Ascending aorta (tissue), 2 donors: ENCODE measurements at regions not wholly inside any gene's neighbourhood (a gene's known extent, or its start where the extent isn't known, plus 50 kb on each side); places are given as distances from the start of the nearest gene placed in this dataset.
A peak's percentile ranks its signal among the peaks of the same experiment; 100 is the strongest.

ENCODE experiments used
- DNase-seq, 2 donors: peaks; one replicate each; pipeline ENCODE4 v3.0.0-alpha.2; 2019; ENCODE audit warnings: low spot score in 2 of 2
- H3K27ac ChIP-seq, 2 donors: fragments of 200-600 bp; sonication (generic); one replicate each; pipeline ENCODE4 v1.5.1; 2016 to 2017; ENCODE audit warnings: mild to moderate bottlenecking in 1 of 2
- H3K27me3 ChIP-seq: fragments of 200-600 bp; sonication (generic); one replicate; pipeline ENCODE4 v1.5.1; 2017
- H3K36me3 ChIP-seq, 2 donors: fragments of 200-600 bp; sonication (generic); one replicate each; pipeline ENCODE4 v1.5.1; 2016
- H3K4me1 ChIP-seq, 2 donors: fragments of 200-600 bp; sonication (generic); one replicate each; pipeline ENCODE4 v1.5.1; 2016 to 2017; ENCODE audit warnings: mild to moderate bottlenecking in 1 of 2
- H3K4me3 ChIP-seq, 2 donors: fragments of 200-600 bp; sonication (generic); one replicate each; pipeline ENCODE4 v1.5.1; 2016 to 2017; ENCODE audit warnings: mild to moderate bottlenecking in 1 of 2
- H3K9me3 ChIP-seq, 2 donors: fragments of 200-600 bp; sonication (generic); one replicate each; pipeline ENCODE4 v1.5.1; 2016
- intact Hi-C: fragments of 100-400 bp; cut with DNase I; formaldehyde crosslinking; loops from one replicate; pipeline ENCODE4 v1.15.1; 2023
- TF ChIP-seq, protein P1 (sequence below), 3 experiments: fragments of 200-600 bp in 2 of 3; fragments of 450-650 bp in 1 of 3; sonication (generic) in 2 of 3; IDR thresholded peaks; one replicate each; pipeline ENCODE4 v1.5.1; 2016 to 2019; ENCODE audit warnings: antibody characterized with exemption in 3 of 3, mild to moderate bottlenecking in 1 of 3, moderate library complexity in 1 of 3

- Histone ChIP-seq H3K9me3 (no peaks in the 10 kb centered on the region), H3K27ac (no peak overlapping the region), H3K27me3 (no peaks in the 10 kb centered on the region), H3K4me1 (no peaks in the 10 kb centered on the region), H3K4me3 (no peak overlapping the region), H3K36me3 (no peaks in the 10 kb centered on the region)
- intact Hi-C loops: no loop called here
- DNase-seq: peak in 1 of 2 donors; percentile 52
- TF ChIP-seq, protein P1, sequence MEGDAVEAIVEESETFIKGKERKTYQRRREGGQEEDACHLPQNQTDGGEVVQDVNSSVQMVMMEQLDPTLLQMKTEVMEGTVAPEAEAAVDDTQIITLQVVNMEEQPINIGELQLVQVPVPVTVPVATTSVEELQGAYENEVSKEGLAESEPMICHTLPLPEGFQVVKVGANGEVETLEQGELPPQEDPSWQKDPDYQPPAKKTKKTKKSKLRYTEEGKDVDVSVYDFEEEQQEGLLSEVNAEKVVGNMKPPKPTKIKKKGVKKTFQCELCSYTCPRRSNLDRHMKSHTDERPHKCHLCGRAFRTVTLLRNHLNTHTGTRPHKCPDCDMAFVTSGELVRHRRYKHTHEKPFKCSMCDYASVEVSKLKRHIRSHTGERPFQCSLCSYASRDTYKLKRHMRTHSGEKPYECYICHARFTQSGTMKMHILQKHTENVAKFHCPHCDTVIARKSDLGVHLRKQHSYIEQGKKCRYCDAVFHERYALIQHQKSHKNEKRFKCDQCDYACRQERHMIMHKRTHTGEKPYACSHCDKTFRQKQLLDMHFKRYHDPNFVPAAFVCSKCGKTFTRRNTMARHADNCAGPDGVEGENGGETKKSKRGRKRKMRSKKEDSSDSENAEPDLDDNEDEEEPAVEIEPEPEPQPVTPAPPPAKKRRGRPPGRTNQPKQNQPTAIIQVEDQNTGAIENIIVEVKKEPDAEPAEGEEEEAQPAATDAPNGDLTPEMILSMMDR (IDR thresholded peaks at IDR 0.05): no peak
Measured at GRCh38 chr7:157483971-157484410, 147.2 kb downstream of the DNAJB6 start.

DNA sequence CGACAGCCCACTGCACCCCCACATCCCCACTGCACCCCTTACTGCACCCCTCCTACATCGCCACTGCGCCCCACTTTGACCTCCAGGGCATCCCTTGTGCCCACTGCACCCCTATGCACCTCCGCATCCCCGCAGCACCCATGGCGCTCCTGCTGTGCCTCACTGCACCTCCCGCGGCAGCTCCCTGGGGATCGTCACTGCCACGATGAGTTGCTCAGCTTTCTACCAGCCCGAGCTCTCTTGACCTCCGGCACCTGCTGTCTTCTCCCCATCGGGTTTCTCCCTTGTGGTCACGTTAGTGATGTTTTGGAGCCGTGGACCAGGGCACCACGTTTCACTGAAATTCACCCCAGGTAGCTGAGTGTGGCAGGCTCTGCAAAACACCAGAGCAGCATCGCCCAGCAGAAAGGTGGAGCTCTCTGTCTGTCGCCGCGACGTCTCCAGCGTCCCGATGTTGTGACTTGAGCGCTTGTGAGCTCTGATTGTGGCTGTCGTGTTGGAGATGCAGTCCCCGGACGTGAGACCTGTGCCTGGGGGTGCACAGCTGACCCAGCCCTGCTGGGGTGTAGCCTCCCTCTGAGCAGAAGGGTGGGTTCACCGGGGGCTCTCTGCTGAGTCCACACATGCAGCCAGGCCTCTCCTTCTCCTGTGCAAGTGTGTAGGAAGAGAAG lies 147.7 kb downstream of the DNAJB6 start:
- Histone ChIP-seq H3K27me3 (no peaks in the 10 kb centered on the region), H3K9me3 (no peaks in the 10 kb centered on the region), H3K36me3 (no peaks in the 10 kb centered on the region), H3K4me1 (no peaks in the 10 kb centered on the region), H3K4me3 (no peak overlapping the region), H3K27ac (no peak overlapping the region)
- intact Hi-C loops: no loop called here
- DNase-seq: peak in 1 of 2 donors; percentile 55
- TF ChIP-seq, protein P1 (IDR thresholded peaks at IDR 0.05): no peak

DNA sequence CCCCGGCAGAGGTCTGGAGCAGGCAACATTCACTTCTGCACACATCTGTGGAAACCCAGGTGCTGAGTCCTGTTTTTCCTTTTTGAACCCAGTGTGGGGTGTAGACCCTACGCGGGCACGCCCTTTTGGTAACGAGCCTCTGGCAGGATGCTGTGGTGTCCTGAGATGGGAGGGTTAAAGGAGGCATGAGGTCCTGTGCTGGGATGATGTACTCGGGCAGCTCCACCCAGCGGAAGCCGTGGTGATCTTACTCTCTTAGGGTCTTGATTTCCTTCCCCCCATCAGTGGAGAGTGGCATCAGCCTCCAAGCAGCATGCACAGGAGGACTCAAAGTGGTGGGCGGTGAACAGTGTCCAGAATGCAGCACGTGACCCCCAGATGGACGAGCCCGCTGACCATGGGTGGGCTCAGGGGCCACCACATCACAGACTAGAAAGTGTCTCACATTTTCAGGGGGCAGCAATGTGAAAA lies 148.6 kb downstream of the DNAJB6 start:
- H3K9me3 ChIP-seq: no peaks in the 10 kb centered on the region
- H3K4me3 ChIP-seq: no peak overlapping the region
- intact Hi-C loops: no loop called here
- peak in 1 of 2 donors; percentile 40 for DNase-seq
- no peaks in the 10 kb centered on the region for H3K4me1 ChIP-seq
- TF ChIP-seq, protein P1 (IDR thresholded peaks at IDR 0.05): no peak
- no peak overlapping the region for H3K27ac ChIP-seq
- no peaks in the 10 kb centered on the region for H3K36me3 ChIP-seq
- no peaks in the 10 kb centered on the region for H3K27me3 ChIP-seq

GRCh38 chr7:157486007-157486755 lies 149.4 kb downstream of the DNAJB6 start:
- Histone ChIP-seq H3K27ac (no peak overlapping the region), H3K4me1 (no peaks in the 10 kb centered on the region), H3K36me3 (no peaks in the 10 kb centered on the region), H3K27me3 (no peaks in the 10 kb centered on the region), H3K9me3 (peaks cover 0 to 3% of the 10 kb centered on the region in 2 donors), H3K4me3 (no peak overlapping the region)
- intact Hi-C loops: no loop called here
- DNase-seq: peak in 1 of 2 donors; percentile 38
- TF ChIP-seq, protein P1 (IDR thresholded peaks at IDR 0.05): no peak

DNA sequence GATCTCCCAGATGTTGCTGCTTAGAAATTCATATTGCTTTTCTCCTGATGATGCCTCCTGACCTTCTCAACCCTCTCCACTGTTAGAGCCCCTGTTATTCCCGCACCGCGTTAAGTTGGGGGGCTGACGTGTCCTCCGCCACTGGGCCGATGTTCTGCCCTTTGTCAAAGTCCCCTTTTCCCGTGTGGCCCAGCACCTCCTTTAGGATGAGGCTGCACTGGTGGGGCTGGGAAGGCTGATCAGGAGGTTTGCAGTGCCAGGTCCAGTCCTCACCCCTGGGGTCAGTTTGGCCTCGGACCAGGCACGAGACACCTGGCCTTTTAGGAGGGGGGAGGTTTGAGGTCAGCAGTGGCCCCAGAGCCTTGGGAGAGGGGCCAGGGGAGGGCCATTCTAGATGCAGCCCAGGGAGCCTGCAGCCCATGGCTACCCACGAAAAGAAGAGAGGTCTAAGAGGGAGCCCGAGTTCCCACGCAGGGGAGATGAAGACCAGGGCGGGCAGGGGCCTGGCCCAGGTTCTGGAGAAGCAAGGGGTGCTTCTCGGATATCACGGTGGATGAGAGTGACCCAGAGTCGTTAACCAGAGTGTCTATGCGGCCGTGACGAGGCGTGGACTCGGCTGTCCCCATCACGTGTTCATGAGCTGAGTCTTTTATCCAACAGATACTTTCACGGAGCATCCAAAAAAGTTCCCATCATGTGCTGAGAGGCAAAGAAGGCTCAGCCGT lies 150.4 kb downstream of the DNAJB6 start:
- TF ChIP-seq, protein P1 (IDR thresholded peaks at IDR 0.05): no peak
- peaks cover 0 to 4% of the 10 kb centered on the region in 2 donors for H3K9me3 ChIP-seq
- no peaks in the 10 kb centered on the region for H3K36me3 ChIP-seq
- peak in 1 of 2 donors; percentile 37 for DNase-seq
- no peak overlapping the region for H3K4me3 ChIP-seq
- H3K4me1 ChIP-seq: no peaks in the 10 kb centered on the region
- H3K27ac ChIP-seq: no peak overlapping the region
- intact Hi-C loops: no loop called here
- H3K27me3 ChIP-seq: no peaks in the 10 kb centered on the region
